CD4-positive, alpha-beta T cell treated with Interleukin-4 for 4 hours (primary cell): ENCODE measurements at regions not wholly inside any gene's neighbourhood (a gene's known extent, or its start where the extent isn't known, plus 50 kb on each side); places are given as distances from the start of the nearest gene placed in this dataset.
A peak's percentile ranks its signal among the peaks of the same experiment; 100 is the strongest.
"Not testable (repeated sequence)": the region's sequence is repeated elsewhere in the genome, so short reads cannot be mapped to it uniquely, and the experiment has no call there.

Experiments used
- DNase-seq: peaks from one replicate; pipeline ENCODE4 v3.0.0-alpha.2; 2020

DNA sequence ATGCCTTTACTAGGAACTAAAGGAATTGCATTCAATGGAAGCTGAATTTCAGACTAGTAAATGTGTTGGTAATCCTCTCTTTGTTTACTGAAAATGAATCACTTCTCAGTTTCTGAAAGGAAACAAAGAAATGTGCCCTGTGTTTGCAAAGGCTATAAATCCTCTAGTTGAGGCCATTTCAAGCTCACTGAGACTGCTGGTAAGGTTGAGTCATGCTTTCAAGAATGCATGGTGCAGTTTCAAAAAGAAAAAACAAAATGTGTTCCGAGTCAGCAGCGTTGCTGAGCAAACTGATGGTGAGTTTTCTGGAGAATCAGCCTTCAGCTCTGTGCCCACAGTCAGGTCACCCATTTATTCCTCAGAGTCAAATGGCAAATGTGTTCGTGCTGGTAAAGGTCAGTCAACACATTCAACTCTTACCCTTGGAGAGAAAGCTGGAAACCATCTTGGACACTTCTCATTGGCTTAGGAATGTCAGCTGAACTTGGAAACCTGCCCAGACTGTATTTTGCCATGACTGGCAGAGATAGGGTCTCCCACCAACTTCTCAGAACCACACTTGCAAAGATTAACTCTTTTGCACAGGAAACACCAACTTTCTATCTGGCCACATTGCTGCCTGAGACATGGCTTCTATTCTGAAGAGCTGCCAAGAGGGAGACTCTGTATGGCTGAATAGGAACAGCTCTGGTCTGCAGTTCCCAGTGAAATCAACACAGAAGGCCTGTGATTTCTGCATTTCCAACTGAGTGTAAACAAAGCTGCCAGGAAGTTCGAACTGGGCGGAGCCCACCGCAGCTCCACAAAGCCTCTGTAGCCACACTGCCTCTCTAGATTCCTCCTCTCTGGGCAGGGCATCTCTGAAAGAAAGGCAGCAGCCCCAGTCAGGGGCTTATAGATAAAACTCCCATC, 484.4 kb downstream of the ATP23 start:
- DNase-seq: peak; percentile 4

- not testable (repeated sequence) for DNase-seq
Observed at GRCh38 chr12:58426437-58426836, 485.1 kb downstream of the ATP23 start.

GRCh38 chr12:58433959-58434358, 486.3 kb downstream of the LRIG3 start:
- DNase-seq: no peak

GRCh38 chr12:58434726-58435125, 485.6 kb downstream of the LRIG3 start:
- DNase-seq: no peak

DNA sequence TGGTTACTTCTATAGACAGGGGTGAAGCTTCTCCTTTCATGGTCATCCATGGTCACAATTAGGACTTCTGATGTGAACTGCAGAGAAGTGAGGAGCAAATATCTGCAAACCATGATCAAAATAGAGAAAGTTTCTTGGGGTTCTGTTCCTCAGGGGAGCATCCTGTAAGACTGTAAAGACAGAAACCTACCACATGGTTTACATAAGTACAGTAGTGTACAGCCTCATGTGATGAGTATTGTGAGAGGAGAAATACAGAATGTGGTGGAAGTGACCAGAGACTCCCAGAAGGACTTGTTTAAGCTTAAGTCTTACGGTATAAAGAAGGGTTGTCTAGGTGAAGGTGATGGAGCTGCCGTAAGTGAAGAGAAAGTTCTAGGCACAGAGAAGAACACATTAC, 484.7 kb downstream of the LRIG3 start:
- no peak for DNase-seq

DNA sequence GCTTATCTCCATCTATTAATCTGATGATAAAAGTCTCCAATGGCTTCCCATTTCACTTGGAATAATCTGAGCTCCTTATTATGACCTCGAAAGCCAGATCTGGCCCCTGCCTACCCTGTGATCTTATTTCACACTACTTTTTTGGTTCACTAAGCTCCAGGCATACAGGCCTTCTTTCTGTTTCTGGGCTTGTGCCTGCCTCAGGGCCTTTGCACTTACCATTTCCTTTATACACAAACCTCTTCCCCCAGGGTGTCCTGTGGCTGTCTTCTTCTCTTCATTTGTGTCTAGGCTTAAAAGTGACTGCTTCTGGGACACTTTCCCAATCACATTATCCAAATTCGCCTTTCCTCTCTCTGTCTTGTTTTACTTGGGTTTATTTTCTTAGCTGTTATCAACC, 478.8 kb downstream of the LRIG3 start:
- DNase-seq: no peak

GRCh38 chr12:58443273-58443980, 476.9 kb downstream of the LRIG3 start:
- DNase-seq: no peak

DNA sequence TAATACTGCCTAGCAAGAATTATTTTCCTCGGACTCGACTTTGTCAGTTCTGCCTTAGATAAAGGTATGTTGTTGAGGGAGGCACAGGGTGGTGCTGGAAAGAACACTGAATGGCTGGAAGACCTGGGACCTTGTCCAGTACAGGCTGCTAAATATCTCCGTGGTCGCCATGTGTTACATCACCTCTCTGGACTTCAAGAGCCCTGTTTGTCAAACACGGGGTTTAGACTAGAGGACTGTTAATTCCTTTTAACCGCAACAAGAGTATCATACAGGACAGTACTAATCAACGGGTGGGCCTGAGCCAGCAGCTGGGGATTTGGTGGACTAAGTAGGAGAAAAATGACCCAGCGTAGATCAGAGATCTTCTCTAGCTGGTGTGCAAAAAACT, 476.3 kb downstream of the LRIG3 start:
- DNase-seq: no peak

- no peak for DNase-seq
Observed at GRCh38 chr12:58450868-58451482, 469.3 kb downstream of the LRIG3 start.

- DNase-seq: no peak
Observed at GRCh38 chr12:58452546-58452945, 467.8 kb downstream of the LRIG3 start.

- DNase-seq: no peak
Observed at GRCh38 chr12:58453306-58453705, 467.0 kb downstream of the LRIG3 start.

DNA sequence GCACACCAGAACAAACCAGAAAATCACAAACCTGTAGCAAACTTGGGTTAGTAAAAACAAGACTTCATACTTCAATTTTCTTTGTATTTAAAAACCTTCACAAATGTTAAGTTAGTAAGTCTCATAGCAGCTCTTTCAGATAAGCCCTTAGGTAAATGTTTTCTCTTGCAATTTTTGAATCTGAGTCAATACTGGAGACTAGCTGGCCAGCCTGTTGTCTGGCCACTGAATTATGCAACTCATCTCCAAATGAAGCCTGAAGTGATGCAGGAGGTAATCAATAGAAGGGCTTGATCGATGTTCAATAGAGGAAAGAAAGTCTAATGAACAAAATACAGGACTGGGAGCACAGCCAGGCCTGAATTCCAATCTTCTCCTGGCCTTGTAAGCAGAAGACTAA, 465.2 kb downstream of the LRIG3 start:
- DNase-seq: no peak

GRCh38 chr12:58458102-58458501, 462.2 kb downstream of the LRIG3 start:
- DNase-seq: no peak

GRCh38 chr12:58459191-58459590, 461.1 kb downstream of the LRIG3 start:
- DNase-seq: no peak

DNA sequence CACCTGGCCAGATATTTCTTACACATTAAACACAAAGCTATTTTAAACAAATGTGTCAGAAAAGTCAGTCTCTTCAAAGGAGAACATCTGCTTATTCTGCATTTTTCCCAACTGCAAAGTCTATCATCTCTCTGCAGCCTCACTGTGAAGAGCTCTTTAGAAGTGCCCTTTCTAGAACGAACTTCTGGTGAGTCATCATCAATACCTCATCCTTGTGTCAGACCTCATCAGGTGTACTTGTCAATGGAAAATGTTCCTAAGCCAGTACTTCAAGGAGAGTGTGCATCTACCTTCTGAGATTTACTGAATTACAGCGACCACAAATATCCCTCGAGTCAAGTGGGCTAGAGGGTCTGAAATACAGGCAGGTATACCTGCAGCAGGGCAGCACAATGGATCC, 457.3 kb downstream of the LRIG3 start:
- DNase-seq: no peak

DNA sequence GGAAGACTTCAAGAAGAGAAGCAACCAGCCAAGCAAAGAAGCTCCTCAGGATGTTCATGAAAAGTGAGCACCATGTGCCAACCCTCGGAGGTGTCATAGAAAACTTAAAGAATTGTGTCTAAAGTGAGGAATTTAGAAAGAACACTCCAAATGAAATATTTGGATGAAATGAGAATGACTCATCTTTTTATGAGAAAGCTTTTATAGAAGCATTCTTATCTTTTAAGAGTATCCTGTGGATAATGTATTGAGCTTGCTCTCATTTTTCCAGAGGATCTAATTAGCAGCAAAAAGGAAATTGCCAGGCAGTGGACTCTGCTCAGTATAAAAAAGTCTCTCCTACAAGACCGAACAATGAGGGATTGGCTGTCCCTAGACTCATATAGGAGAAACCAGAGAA, 454.9 kb downstream of the LRIG3 start:
- DNase-seq: no peak

GRCh38 chr12:58470266-58471010, 449.9 kb downstream of the LRIG3 start:
- DNase-seq: no peak

GRCh38 chr12:58479401-58479800, 440.9 kb downstream of the LRIG3 start:
- no peak for DNase-seq

DNA sequence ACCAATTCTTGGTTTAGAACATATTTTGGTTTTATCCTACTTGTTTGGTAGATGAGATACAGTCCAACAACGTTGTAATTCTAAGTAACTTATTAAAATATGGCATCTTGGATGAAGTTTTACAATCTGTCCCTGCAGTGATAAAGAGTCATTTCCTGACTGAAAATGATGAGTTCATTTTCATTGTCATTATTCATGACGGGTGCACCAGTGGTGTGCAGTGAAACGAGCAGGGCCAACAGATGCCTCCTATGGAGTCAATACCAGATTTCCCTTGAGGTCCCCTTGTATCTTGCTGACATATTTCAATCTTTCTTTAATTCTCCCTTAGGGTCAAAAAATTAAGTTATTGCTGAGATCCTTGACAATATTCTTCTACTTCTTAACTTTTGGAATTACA, 438.5 kb downstream of the LRIG3 start:
- DNase-seq: no peak

- DNase-seq: no peak
Observed at GRCh38 chr12:58487255-58487654, 433.0 kb downstream of the LRIG3 start.

GRCh38 chr12:58487678-58488161, 432.6 kb downstream of the LRIG3 start:
- no peak for DNase-seq

DNA sequence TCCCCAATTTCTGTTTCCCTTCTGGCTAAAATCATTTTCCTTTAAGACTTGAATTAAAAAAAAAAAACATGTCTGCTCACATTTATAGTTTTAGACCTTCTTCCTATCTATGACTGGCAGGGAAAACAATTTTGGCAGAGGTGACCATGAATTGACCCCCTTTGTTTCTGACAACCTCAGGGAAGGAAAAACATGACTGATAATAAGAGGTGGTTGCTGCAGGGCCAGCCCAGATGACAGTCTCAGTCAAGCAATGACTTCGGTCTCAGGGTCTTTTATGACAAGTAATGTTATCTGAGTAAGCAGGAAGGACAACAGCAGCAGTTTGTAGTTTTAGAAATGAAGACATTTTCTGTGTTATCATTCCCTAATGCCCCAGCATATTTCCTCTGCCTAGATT, 430.9 kb downstream of the LRIG3 start:
- no peak for DNase-seq

DNA sequence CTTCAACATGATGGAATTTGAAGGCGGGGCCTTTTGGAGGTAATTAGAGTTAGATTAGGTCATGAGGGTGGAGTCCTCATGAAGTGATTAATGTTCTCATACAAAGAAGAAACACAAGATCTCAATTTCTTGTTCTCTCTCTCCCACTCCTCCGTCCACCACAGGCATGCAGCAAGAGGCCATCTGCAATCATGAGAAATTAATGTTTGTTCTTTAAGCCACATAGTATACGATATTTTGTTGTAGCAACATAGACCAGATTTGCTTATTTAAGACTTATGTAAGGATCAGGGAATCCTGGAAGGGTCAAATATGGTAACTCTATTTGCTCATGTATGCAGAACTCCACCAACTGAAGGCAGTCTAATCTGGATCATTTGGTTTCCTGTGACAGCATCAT, 429.0 kb downstream of the LRIG3 start:
- no peak for DNase-seq
